ENCODE measurements at regions not wholly inside any gene's neighbourhood (a gene's known extent, or its start where the extent isn't known, plus 50 kb on each side); places are given as distances from the start of the nearest gene placed in this dataset.
A peak's percentile ranks its signal among the peaks of the same experiment; 100 is the strongest.

DNA sequence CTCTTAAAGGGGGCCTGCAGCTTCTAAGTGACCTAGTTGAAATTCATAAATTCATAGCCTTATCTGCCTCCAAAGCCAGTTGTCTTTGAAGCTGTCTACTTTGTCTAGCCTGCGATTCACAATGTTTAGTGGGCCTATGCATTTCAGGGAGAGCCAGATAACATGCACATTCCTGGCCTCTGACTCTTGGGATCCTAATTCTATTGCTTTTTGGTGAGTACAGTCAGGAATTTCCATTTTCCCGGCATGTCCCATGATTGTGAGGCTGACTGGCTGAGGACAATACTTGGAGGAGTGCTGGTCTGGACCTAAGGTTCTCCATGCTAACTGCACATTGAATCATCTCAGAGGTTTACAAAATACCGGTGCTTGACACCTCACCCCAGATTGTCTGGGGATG is 155.0 kb downstream of the MSL3 start:
- Histone ChIP-seq H3K4me1 (no peaks in the 10 kb centered on the region), H3K27ac (no peak overlapping the region), H3K36me3 (no peaks in the 10 kb centered on the region), H3K27me3 (no peaks in the 10 kb centered on the region), H3K4me3 (no peak overlapping the region), H3K9me3 (no peaks in the 10 kb centered on the region)
- intact Hi-C loops (cut with DNase I), result no loop called here
- DNase-seq (no peak), ATAC-seq (no peak)
- TF ChIP-seq CTCF (IDR thresholded peaks at IDR 0.05), result no peak

GRCh38 chrX:11929476-11929875 is 171.4 kb downstream of the MSL3 start:
- no peak for TF ChIP-seq CTCF (IDR thresholded peaks at IDR 0.05)
- Histone ChIP-seq H3K27ac (no peak overlapping the region), H3K9me3 (no peaks in the 10 kb centered on the region), H3K27me3 (no peaks in the 10 kb centered on the region), H3K4me1 (no peaks in the 10 kb centered on the region), H3K4me3 (no peak overlapping the region), H3K36me3 (no peaks in the 10 kb centered on the region)
- intact Hi-C loops (cut with DNase I), result no loop called here
- ATAC-seq (no peak), DNase-seq (no peak)

DNA sequence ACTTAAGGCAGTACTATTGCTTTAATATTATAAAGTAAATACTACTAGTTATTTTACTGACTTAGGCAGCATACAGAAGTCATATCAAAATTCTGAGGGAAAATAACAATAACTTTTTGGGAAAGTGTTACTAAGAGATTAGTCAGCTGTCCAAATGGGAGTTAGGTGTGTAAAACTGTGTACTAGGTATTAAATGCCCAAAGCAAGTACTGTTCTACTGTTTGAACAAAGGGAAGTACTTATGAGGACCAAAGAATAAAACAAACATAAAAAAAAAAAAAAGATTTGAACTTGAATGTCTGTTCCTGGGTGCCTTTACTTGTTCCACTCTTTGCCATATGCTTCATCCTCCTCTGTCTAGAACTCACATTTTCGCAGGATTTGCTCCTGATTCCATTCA is 174.4 kb downstream of the MSL3 start:
- Histone ChIP-seq H3K27me3 (no peaks in the 10 kb centered on the region), H3K27ac (no peak overlapping the region), H3K36me3 (no peaks in the 10 kb centered on the region), H3K4me1 (no peaks in the 10 kb centered on the region), H3K9me3 (no peaks in the 10 kb centered on the region), H3K4me3 (no peak overlapping the region)
- no peak for TF ChIP-seq CTCF (IDR thresholded peaks at IDR 0.05)
- no peak for DNase-seq
- intact Hi-C loops (cut with DNase I), result no loop called here
- ATAC-seq, result peak; percentile 59

GRCh38 chrX:11934089-11934488 is 176.1 kb downstream of the MSL3 start:
- ATAC-seq (peak; percentile 64), DNase-seq (no peak)
- intact Hi-C loops (cut with DNase I), result no loop called here
- no peak overlapping the region for H3K4me3 ChIP-seq
- H3K4me1 ChIP-seq, result no peaks in the 10 kb centered on the region
- TF ChIP-seq CTCF (IDR thresholded peaks at IDR 0.05), result no peak
- no peaks in the 10 kb centered on the region for H3K27me3 ChIP-seq
- no peaks in the 10 kb centered on the region for H3K36me3 ChIP-seq
- H3K9me3 ChIP-seq, result no peaks in the 10 kb centered on the region
- no peak overlapping the region for H3K27ac ChIP-seq

- ATAC-seq, result no peak
- intact Hi-C loops (cut with DNase I), result no loop called here
These were observed 183.5 kb downstream of the MSL3 start for GRCh38 chrX:11941571-11941970.

More at GRCh38 chrX:11941571-11941970, 183.5 kb downstream of the MSL3 start:
- no peak for DNase-seq
- Histone ChIP-seq H3K27ac (no peak overlapping the region), H3K9me3 (no peaks in the 10 kb centered on the region), H3K36me3 (no peaks in the 10 kb centered on the region), H3K27me3 (no peaks in the 10 kb centered on the region), H3K4me1 (no peaks in the 10 kb centered on the region), H3K4me3 (no peak overlapping the region)
- no peak for TF ChIP-seq CTCF (IDR thresholded peaks at IDR 0.05)
